ENCODE measurements at regions not wholly inside any gene's neighbourhood (a gene's known extent, or its start where the extent isn't known, plus 50 kb on each side); places are given as distances from the start of the nearest gene placed in this dataset.

DNA sequence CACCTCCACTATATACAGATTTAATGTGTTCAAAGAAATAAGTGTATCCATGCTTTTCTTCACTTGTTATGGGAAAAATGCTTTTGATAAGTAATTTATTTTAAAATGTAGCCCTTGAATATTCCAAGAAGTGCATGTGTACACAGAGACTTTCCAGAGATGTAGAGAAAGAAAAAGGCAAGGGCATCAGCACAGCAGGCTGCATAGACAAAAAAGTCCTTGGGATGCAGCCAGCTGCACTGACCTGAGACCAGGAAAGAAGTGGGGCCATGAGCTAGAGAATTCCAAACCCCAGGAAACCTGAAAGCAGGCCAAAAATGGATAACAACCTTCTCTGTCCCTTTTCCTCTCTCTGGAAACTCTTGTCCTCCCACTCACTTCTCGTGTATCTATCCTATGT is 51.6 kb upstream of the PRDM8 start:
- DNase-seq = no peak
- Histone ChIP-seq H3K4me2 (no peak overlapping the region), H3K4me1 (ENCODE audit: control insufficient read depth in 1 of 2, insufficient read depth in 2 of 2, low read depth in 1 of 2, low read length in 1 of 2) (no peaks in the 10 kb centered on the region; a peak in 1 of 4 replicates), H3K9me3 (no peaks in the 10 kb centered on the region), H3K27ac (ENCODE audit: low read depth in 2 of 2, low read length in 1 of 2) (no peak overlapping the region), H3K4me3 (ENCODE audit: low read depth in 2 of 2, low read length in 1 of 2) (no peak overlapping the region), H4K20me1 (ENCODE audit: insufficient read depth) (no peaks in the 10 kb centered on the region), H3K9ac (no peak overlapping the region), H3K27me3 (ENCODE audit: insufficient read depth) (no peaks in the 10 kb centered on the region), H2AFZ (ENCODE audit: low read depth) (no peak overlapping the region), H3F3A (replicated peaks; ENCODE audit: insufficient read depth) (no peaks in the 10 kb centered on the region), H3K79me2 (ENCODE audit: insufficient read depth) (no peaks in the 10 kb centered on the region), H3K36me3 (replicated peaks in 1 of 2; ENCODE audit: control insufficient read depth in 1 of 2, insufficient read depth in 2 of 2, low read length in 1 of 2) (no peaks in the 10 kb centered on the region), H3K9me2 (no peaks in the 10 kb centered on the region)
- no peak for TF ChIP-seq FOSL2 (IDR thresholded peaks at IDR 0.05; ENCODE audit: borderline replicate concordance, low read depth)
- ChIA-PET CTCF (interaction anchor here (1.9 kb wide), 1 partner anchor 69 kb away, joined by 5 read pairs; no protein-coding TSS in a partner anchor), POLR2A (no interaction called here)
- 86% methylated on average over 1 of the region's 1 CpG for WGBS (ENCODE audit: low lambda C conversion rate)

DNA sequence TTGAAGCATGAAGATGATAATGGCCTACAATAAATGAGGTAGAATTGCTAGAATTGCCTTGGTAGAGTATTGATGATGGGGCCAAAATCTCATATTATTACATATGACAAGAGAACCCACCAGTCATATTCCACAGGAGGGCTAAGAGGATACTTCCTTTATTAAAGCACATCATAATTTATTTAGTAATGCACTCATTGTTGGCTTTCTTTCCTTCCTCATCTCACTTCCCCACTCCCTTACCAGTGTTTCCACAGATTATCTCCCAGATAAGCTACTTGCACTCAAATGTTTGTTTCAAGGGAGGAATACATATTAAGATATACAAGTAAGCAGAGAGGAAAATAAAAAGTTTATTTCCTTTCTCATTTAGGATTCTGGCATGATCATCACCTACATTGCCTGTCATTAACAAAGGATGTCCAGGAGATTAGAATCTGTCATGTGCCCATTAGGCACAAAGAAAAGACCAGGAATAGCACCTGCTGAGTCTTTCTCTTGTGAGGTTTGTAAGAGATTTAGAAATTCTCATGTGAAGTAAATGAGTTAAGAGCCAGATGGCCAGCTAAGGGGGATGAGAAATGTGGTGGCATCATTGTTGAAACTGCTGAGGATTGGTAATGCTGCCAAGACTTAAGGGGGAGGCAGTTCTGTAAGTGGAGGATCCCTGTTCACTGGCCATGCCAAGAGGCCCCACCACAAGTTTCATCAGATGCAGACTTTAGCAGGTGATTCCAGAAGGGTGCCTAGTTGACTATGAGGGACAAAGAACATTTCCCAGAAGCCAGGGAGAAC is 52.4 kb upstream of the PRDM8 start:
- H3F3A ChIP-seq (replicated peaks; ENCODE audit: insufficient read depth) = no peaks in the 10 kb centered on the region
- ChIA-PET POLR2A (no interaction called here), CTCF (interaction anchor here (0.9 to 1.3 kb wide), 2 partner anchors 9 to 19 kb away, joined by 3 read pairs; no protein-coding TSS in a partner anchor)
- no peaks in the 10 kb centered on the region; a peak in 1 of 4 replicates for H3K4me1 ChIP-seq (ENCODE audit: control insufficient read depth in 1 of 2, insufficient read depth in 2 of 2, low read depth in 1 of 2, low read length in 1 of 2)
- no peaks in the 10 kb centered on the region for H3K9me2 ChIP-seq
- no peaks in the 10 kb centered on the region for H3K27me3 ChIP-seq (ENCODE audit: insufficient read depth)
- no peak overlapping the region for H3K27ac ChIP-seq (ENCODE audit: low read depth in 2 of 2, low read length in 1 of 2)
- no peaks in the 10 kb centered on the region for H3K79me2 ChIP-seq (ENCODE audit: insufficient read depth)
- no peak overlapping the region for H3K4me2 ChIP-seq
- no peak for DNase-seq
- no peaks in the 10 kb centered on the region for H3K9me3 ChIP-seq
- H3K9ac ChIP-seq = no peak overlapping the region
- H4K20me1 ChIP-seq (ENCODE audit: insufficient read depth) = no peaks in the 10 kb centered on the region
- no peaks in the 10 kb centered on the region for H3K36me3 ChIP-seq (replicated peaks in 1 of 2; ENCODE audit: control insufficient read depth in 1 of 2, insufficient read depth in 2 of 2, low read length in 1 of 2)
- H2AFZ ChIP-seq (ENCODE audit: low read depth) = no peak overlapping the region
- no peak overlapping the region for H3K4me3 ChIP-seq (ENCODE audit: low read depth in 2 of 2, low read length in 1 of 2)
- TF ChIP-seq, protein P1, sequence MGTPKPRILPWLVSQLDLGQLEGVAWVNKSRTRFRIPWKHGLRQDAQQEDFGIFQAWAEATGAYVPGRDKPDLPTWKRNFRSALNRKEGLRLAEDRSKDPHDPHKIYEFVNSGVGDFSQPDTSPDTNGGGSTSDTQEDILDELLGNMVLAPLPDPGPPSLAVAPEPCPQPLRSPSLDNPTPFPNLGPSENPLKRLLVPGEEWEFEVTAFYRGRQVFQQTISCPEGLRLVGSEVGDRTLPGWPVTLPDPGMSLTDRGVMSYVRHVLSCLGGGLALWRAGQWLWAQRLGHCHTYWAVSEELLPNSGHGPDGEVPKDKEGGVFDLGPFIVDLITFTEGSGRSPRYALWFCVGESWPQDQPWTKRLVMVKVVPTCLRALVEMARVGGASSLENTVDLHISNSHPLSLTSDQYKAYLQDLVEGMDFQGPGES (IDR thresholded peaks at IDR 0.05; ENCODE audit: low read depth, low read length) = no peak
- no peak for TF ChIP-seq GATA2 (CRISPR knock-in tag; IDR thresholded peaks at IDR 0.05)
- no peak for TF ChIP-seq TEAD4 (IDR thresholded peaks at IDR 0.05; ENCODE audit: borderline replicate concordance, insufficient read depth)
- TF ChIP-seq, protein P2, sequence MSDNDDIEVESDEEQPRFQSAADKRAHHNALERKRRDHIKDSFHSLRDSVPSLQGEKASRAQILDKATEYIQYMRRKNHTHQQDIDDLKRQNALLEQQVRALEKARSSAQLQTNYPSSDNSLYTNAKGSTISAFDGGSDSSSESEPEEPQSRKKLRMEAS (IDR thresholded peaks at IDR 0.05; ENCODE audit: low read depth) = no peak
- no peak for TF ChIP-seq JUND (IDR thresholded peaks at IDR 0.05)
- TF ChIP-seq FOXM1 (IDR thresholded peaks at IDR 0.05; ENCODE audit: low read depth) = no peak
- no peak for TF ChIP-seq RFX5 (IDR thresholded peaks at IDR 0.05; ENCODE audit: low read length)
- TF ChIP-seq NRF1 (IDR thresholded peaks at IDR 0.05; ENCODE audit: low read depth, low read length) = no peak
- TF ChIP-seq TAF1 (IDR thresholded peaks at IDR 0.05; ENCODE audit: borderline replicate concordance, low read depth, low read length) = no peak
- TF ChIP-seq YY1 (IDR thresholded peaks at IDR 0.05; ENCODE audit: low read depth) = no peak
- no peak for TF ChIP-seq CTCF (IDR thresholded peaks at IDR 0.05)
- TF ChIP-seq, protein P3, sequence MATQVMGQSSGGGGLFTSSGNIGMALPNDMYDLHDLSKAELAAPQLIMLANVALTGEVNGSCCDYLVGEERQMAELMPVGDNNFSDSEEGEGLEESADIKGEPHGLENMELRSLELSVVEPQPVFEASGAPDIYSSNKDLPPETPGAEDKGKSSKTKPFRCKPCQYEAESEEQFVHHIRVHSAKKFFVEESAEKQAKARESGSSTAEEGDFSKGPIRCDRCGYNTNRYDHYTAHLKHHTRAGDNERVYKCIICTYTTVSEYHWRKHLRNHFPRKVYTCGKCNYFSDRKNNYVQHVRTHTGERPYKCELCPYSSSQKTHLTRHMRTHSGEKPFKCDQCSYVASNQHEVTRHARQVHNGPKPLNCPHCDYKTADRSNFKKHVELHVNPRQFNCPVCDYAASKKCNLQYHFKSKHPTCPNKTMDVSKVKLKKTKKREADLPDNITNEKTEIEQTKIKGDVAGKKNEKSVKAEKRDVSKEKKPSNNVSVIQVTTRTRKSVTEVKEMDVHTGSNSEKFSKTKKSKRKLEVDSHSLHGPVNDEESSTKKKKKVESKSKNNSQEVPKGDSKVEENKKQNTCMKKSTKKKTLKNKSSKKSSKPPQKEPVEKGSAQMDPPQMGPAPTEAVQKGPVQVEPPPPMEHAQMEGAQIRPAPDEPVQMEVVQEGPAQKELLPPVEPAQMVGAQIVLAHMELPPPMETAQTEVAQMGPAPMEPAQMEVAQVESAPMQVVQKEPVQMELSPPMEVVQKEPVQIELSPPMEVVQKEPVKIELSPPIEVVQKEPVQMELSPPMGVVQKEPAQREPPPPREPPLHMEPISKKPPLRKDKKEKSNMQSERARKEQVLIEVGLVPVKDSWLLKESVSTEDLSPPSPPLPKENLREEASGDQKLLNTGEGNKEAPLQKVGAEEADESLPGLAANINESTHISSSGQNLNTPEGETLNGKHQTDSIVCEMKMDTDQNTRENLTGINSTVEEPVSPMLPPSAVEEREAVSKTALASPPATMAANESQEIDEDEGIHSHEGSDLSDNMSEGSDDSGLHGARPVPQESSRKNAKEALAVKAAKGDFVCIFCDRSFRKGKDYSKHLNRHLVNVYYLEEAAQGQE (IDR thresholded peaks at IDR 0.05; ENCODE audit: low read depth, low read length) = no peak
- TF ChIP-seq ZBTB33 (IDR thresholded peaks at IDR 0.05; ENCODE audit: borderline replicate concordance, low read depth) = no peak
- no peak for TF ChIP-seq ELF1 (IDR thresholded peaks at IDR 0.05)
- TF ChIP-seq RCOR1 (IDR thresholded peaks at IDR 0.05; ENCODE audit: low read length) = no peak
- TF ChIP-seq MEF2A (IDR thresholded peaks at IDR 0.05; ENCODE audit: borderline replicate concordance, low read depth) = no peak
- no peak for TF ChIP-seq EP300 (IDR thresholded peaks at IDR 0.05; ENCODE audit: borderline replicate concordance in 1 of 2, low read depth in 1 of 2, low read length in 1 of 2)
- TF ChIP-seq CHD2 (IDR thresholded peaks at IDR 0.05; ENCODE audit: low read length, partially characterized antibody) = no peak
